HL-60 (cell line): ENCODE measurements at regions not wholly inside any gene's neighbourhood (a gene's known extent, or its start where the extent isn't known, plus 50 kb on each side); places are given as distances from the start of the nearest gene placed in this dataset.

ENCODE experiments used
- DNase-seq, 2 experiments: peaks; one replicate each; pipeline ENCODE4 v3.0.0-alpha.2; 2010 to 2020; ENCODE audit warnings: low read depth in 1 of 2, low spot score in 1 of 2
- H3K27ac ChIP-seq: fragments of 250-450 bp; sonication (Bioruptor Pico); replicated peaks from 2 replicates; pipeline ENCODE4 v1.5.1; 2020; ENCODE audit warnings: mild to moderate bottlenecking, moderate library complexity
- H3K27me3 ChIP-seq: fragments of 250-450 bp; sonication (Bioruptor Pico); 2 replicates; pipeline ENCODE4 v1.5.1; 2021; ENCODE audit warnings: mild to moderate bottlenecking, moderate library complexity; ENCODE audit not compliant: insufficient read depth, poor library complexity, severe bottlenecking
- H3K4me3 ChIP-seq: replicated peaks from 2 replicates; pipeline ENCODE4 v1.5.1; 2011; ENCODE audit warnings: mild to moderate bottlenecking, control low read depth, low read length; ENCODE audit not compliant: insufficient read depth
- GABPA ChIP-seq: IDR thresholded peaks from 2 replicates; pipeline ENCODE4 v1.6.1; 2012; ENCODE audit warnings: low read depth
- POLR2AphosphoS5 ChIP-seq: IDR thresholded peaks from 2 replicates; pipeline ENCODE4 v1.6.1; 2012; ENCODE audit warnings: low read depth
- SPI1 ChIP-seq: IDR thresholded peaks from 2 replicates; pipeline ENCODE4 v1.6.1; 2012; ENCODE audit warnings: low read depth, mild to moderate bottlenecking, borderline replicate concordance
- TF ChIP-seq, protein P1 (sequence below): IDR thresholded peaks from one replicate; pipeline ENCODE4 v1.5.1; 2011; ENCODE audit warnings: low read length, control low read depth, inconsistent platforms; ENCODE audit not compliant: insufficient read depth
- TF ChIP-seq, protein P2 (sequence below): IDR thresholded peaks from 2 replicates; pipeline ENCODE4 v1.6.1; 2012; ENCODE audit warnings: low read depth; ENCODE audit not compliant: insufficient replicate concordance

DNA sequence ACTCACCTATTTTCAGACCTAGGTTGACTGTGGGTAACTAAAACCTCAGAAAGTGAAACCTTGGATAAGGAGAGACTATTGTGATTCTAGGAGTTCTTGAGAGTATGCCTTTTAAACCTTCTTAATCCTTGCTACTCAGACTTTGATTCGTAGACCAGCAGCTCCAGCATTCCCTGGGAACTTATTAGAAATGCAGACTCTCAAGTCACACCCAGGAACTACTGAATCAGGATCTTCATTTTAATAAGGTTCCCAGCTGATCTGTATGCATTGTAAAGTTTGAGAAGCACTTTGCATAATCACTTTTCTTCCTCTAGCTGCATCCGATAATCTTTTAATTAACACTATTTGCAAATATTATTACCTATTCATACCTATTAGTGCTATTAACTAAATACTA, 480.3 kb upstream of the KCNMB2 start:
- no peak for TF ChIP-seq SPI1
- TF ChIP-seq GABPA: no peak
- TF ChIP-seq, protein P1, sequence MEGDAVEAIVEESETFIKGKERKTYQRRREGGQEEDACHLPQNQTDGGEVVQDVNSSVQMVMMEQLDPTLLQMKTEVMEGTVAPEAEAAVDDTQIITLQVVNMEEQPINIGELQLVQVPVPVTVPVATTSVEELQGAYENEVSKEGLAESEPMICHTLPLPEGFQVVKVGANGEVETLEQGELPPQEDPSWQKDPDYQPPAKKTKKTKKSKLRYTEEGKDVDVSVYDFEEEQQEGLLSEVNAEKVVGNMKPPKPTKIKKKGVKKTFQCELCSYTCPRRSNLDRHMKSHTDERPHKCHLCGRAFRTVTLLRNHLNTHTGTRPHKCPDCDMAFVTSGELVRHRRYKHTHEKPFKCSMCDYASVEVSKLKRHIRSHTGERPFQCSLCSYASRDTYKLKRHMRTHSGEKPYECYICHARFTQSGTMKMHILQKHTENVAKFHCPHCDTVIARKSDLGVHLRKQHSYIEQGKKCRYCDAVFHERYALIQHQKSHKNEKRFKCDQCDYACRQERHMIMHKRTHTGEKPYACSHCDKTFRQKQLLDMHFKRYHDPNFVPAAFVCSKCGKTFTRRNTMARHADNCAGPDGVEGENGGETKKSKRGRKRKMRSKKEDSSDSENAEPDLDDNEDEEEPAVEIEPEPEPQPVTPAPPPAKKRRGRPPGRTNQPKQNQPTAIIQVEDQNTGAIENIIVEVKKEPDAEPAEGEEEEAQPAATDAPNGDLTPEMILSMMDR: no peak
- TF ChIP-seq, protein P2, sequence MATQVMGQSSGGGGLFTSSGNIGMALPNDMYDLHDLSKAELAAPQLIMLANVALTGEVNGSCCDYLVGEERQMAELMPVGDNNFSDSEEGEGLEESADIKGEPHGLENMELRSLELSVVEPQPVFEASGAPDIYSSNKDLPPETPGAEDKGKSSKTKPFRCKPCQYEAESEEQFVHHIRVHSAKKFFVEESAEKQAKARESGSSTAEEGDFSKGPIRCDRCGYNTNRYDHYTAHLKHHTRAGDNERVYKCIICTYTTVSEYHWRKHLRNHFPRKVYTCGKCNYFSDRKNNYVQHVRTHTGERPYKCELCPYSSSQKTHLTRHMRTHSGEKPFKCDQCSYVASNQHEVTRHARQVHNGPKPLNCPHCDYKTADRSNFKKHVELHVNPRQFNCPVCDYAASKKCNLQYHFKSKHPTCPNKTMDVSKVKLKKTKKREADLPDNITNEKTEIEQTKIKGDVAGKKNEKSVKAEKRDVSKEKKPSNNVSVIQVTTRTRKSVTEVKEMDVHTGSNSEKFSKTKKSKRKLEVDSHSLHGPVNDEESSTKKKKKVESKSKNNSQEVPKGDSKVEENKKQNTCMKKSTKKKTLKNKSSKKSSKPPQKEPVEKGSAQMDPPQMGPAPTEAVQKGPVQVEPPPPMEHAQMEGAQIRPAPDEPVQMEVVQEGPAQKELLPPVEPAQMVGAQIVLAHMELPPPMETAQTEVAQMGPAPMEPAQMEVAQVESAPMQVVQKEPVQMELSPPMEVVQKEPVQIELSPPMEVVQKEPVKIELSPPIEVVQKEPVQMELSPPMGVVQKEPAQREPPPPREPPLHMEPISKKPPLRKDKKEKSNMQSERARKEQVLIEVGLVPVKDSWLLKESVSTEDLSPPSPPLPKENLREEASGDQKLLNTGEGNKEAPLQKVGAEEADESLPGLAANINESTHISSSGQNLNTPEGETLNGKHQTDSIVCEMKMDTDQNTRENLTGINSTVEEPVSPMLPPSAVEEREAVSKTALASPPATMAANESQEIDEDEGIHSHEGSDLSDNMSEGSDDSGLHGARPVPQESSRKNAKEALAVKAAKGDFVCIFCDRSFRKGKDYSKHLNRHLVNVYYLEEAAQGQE: no peak
- TF ChIP-seq POLR2AphosphoS5: no peak
- no peak overlapping the region for H3K27ac ChIP-seq
- H3K4me3 ChIP-seq: no peak overlapping the region
- no peaks in the 10 kb centered on the region for H3K27me3 ChIP-seq
- DNase-seq: no peak

DNA sequence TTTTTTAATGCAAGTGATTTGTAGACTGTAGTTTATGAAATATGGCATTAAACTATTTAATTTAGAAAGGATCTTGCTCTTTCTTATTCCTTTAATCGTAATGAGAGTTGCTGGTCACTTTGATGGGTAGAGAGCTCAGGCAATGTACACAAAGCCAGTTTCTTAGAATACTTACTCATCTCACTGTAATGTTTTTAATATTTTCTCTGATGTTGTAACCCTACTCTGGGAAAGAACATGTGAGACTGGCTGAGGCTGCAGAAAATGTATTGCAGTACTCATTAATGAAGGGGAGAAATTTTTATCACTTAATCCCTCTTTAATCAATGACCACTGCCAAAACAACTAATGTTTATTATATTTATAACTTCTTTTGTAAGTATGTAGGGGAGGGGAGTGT, 479.4 kb upstream of the KCNMB2 start:
- Histone ChIP-seq H3K27ac (no peak overlapping the region), H3K4me3 (no peak overlapping the region), H3K27me3 (no peaks in the 10 kb centered on the region)
- no peak for TF ChIP-seq SPI1
- no peak for TF ChIP-seq POLR2AphosphoS5
- no peak for TF ChIP-seq GABPA
- TF ChIP-seq, protein P1: no peak
- TF ChIP-seq, protein P2: no peak
- no peak for DNase-seq

DNA sequence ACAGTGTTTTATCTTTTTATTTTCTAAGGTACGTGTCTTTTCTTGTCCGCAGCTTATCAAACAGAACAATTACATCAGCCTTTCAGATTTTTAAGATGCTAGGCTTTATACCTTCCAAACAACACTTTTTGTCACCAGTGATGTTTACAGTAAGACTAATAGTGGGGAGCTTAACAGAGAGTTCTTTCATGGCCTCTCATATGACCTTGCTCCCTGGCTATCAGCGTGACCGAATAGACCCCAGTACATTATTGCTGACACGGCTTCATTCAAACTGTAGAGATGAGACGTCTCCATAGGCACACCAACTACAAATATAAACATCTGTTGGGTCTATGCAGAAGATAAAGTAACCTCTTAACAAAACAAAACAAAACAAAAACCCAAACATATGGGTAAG, 477.6 kb upstream of the KCNMB2 start:
- Histone ChIP-seq H3K27ac (no peak overlapping the region), H3K4me3 (no peak overlapping the region), H3K27me3 (no peaks in the 10 kb centered on the region)
- no peak for DNase-seq
- TF ChIP-seq, protein P1: no peak
- TF ChIP-seq SPI1 (no peak), GABPA (no peak), POLR2AphosphoS5 (no peak)
- TF ChIP-seq, protein P2: no peak
